A549 (cell line): ENCODE measurements at regions not wholly inside any gene's neighbourhood (a gene's known extent, or its start where the extent isn't known, plus 50 kb on each side); places are given as distances from the start of the nearest gene placed in this dataset.

Experiments used
- ATAC-seq, 2 experiments: fragments of 200-7000 bp in 1 of 2; fragments of >200 bp in 1 of 2; cut with Nextera tagmentation in 1 of 2; cut with Tn5 transposase in 1 of 2; 3 replicates each; pipeline versions ENCODE4 v1.8.0 to v1.9.1; 2018 to 2020; ENCODE audit warnings: mild to moderate bottlenecking in 1 of 2, moderate library complexity in 1 of 2
- CTCF ChIA-PET: fragments of 300-600 bp; sonication (Branson Sonifier 250); formaldehyde crosslinking; extraction: SDS; loops from one replicate; lab custom pipeline; 2021; ENCODE audit warnings: antibody characterized with exemption, inconsistent platforms; lab: Yijun Ruan, JAX
- POLR2A ChIA-PET: fragments of 350-600 bp; formaldehyde crosslinking; extraction: SDS; loops from one replicate; lab custom pipeline; 2021; ENCODE audit warnings: antibody characterized with exemption, inconsistent platforms; lab: Yijun Ruan, JAX
- DNase-seq, 2 experiments: peaks; one replicate each; pipeline versions ENCODE4 v3.0.0 to v3.0.0-alpha.2; 2011 to 2016; ENCODE audit warnings: low read depth in 1 of 2, low spot score in 1 of 2
- FAIRE-seq: peaks from 2 replicates; lab custom pipeline; 2011; peaks lifted over from hg19 to GRCh38; lab: Jason Lieb, UNC
- H3K27ac ChIP-seq, 2 experiments: fragments of >200 bp; sonication (Bioruptor Twin); formaldehyde crosslinking; 3 replicates each; pipeline ENCODE4 v1.5.1; 2016 to 2017
- H3K4me1 ChIP-seq: fragments of >200 bp; sonication (Bioruptor Twin); formaldehyde crosslinking; 3 replicates; pipeline ENCODE4 v1.6.1; 2016
- H3K4me2 ChIP-seq: fragments of >200 bp; sonication (Bioruptor Twin); formaldehyde crosslinking; 3 replicates; pipeline ENCODE4 v1.6.1; 2016
- H3K4me3 ChIP-seq: fragments of >200 bp; sonication (Bioruptor Twin); formaldehyde crosslinking; 3 replicates; pipeline ENCODE4 v1.5.1; 2016
- H3K9me3 ChIP-seq: fragments of >200 bp; sonication (Bioruptor Twin); formaldehyde crosslinking; 3 replicates; pipeline ENCODE4 v1.6.1; 2016
- BHLHE40 ChIP-seq: IDR thresholded peaks from 2 replicates; pipeline ENCODE4 v1.6.1; 2012; ENCODE audit warnings: low read depth, low read length, inconsistent platforms
- CBX8 ChIP-seq: fragments of 200-600 bp; sonication (generic); IDR thresholded peaks from 2 replicates; pipeline ENCODE4 v1.6.1; 2016
- CEBPB ChIP-seq, 2 experiments: fragments of >200 bp in 1 of 2; sonication (Bioruptor Twin) in 1 of 2; formaldehyde crosslinking in 1 of 2; IDR thresholded peaks; 2 replicates each; pipeline ENCODE4 v1.6.1; 2012 to 2016
- EHMT2 ChIP-seq: fragments of 200-600 bp; sonication (generic); IDR thresholded peaks from 2 replicates; pipeline ENCODE4 v1.6.1; 2016; ENCODE audit warnings: antibody characterized with exemption, low read depth, mild to moderate bottlenecking, moderate library complexity
- EP300 ChIP-seq, 2 experiments: fragments of >200 bp; sonication (Bioruptor Twin); formaldehyde crosslinking; IDR thresholded peaks; 2 replicates in 1 of 2; 3 replicates in 1 of 2; pipeline ENCODE4 v1.6.1; 2016 to 2017
- FOXS1 ChIP-seq: fragments of 250-450 bp; sonication (Bioruptor Pico); IDR thresholded peaks from 2 replicates; pipeline ENCODE4 v1.5.0; 2020; ENCODE audit warnings: mild to moderate bottlenecking, moderate library complexity
- GATA3 ChIP-seq: IDR thresholded peaks from 2 replicates; pipeline ENCODE4 v1.6.1; 2012; ENCODE audit warnings: borderline replicate concordance
- HOXA7 ChIP-seq: fragments of 250-450 bp; sonication (Bioruptor Pico); IDR thresholded peaks from 2 replicates; pipeline ENCODE4 v1.5.0; 2020; ENCODE audit warnings: mild to moderate bottlenecking, moderate library complexity
- JUNB ChIP-seq: fragments of >200 bp; sonication (Bioruptor Twin); formaldehyde crosslinking; IDR thresholded peaks from 2 replicates; pipeline ENCODE4 v1.6.1; 2016
- KDM1A ChIP-seq: fragments of 200-600 bp; sonication (generic); IDR thresholded peaks from 2 replicates; pipeline ENCODE4 v1.6.1; 2016; ENCODE audit warnings: low read depth, mild to moderate bottlenecking
- MAFK ChIP-seq: fragments of 450-650 bp; IDR thresholded peaks from 2 replicates; pipeline ENCODE4 v1.6.1; 2014; ENCODE audit not compliant: partially characterized antibody
- RARB ChIP-seq: fragments of 250-450 bp; sonication (Bioruptor Pico); IDR thresholded peaks from 2 replicates; pipeline ENCODE4 v1.8.0; 2021; ENCODE audit warnings: mild to moderate bottlenecking, moderate library complexity
- RFX5 ChIP-seq: fragments of 450-650 bp; IDR thresholded peaks from 2 replicates; pipeline ENCODE4 v1.7.1; 2014; ENCODE audit warnings: antibody characterized with exemption, mild to moderate bottlenecking, moderate library complexity
- RNF2 ChIP-seq: fragments of 200-600 bp; sonication (generic); IDR thresholded peaks from 2 replicates; pipeline ENCODE4 v1.6.1; 2016; ENCODE audit warnings: low read depth, mild to moderate bottlenecking, antibody characterized with exemption, moderate library complexity, borderline replicate concordance
- SMC3 ChIP-seq: fragments of >200 bp; sonication (Bioruptor Twin); formaldehyde crosslinking; IDR thresholded peaks from 3 replicates; pipeline ENCODE4 v1.6.1; 2018; ENCODE audit warnings: inconsistent platforms
- TP53 ChIP-seq: fragments of 250-450 bp; sonication (Bioruptor Pico); IDR thresholded peaks from 2 replicates; pipeline ENCODE4 v1.5.0; 2021; ENCODE audit warnings: mild to moderate bottlenecking, moderate library complexity
- ZC3H11A ChIP-seq: fragments of 450-650 bp; IDR thresholded peaks from 2 replicates; pipeline ENCODE4 v1.6.1; 2014; ENCODE audit warnings: antibody characterized with exemption, mild to moderate bottlenecking
- WGBS: methylation state at CpG from one replicate; pipeline ENCODE4 v1.1.6; 2017; ENCODE audit errors: missing lambda C conversion rate; 5-methylcytosine and 5-hydroxymethylcytosine counted together
- TF ChIP-seq, protein P1 (sequence below): fragments of >200 bp; sonication (Bioruptor Twin); formaldehyde crosslinking; IDR thresholded peaks from 3 replicates; pipeline ENCODE4 v1.5.1; 2016
- TF ChIP-seq, protein P2 (sequence below): fragments of 150-350 bp; IDR thresholded peaks from 2 replicates; pipeline ENCODE4 v1.6.1; 2014; ENCODE audit warnings: low read depth, mild to moderate bottlenecking, low read length

DNA sequence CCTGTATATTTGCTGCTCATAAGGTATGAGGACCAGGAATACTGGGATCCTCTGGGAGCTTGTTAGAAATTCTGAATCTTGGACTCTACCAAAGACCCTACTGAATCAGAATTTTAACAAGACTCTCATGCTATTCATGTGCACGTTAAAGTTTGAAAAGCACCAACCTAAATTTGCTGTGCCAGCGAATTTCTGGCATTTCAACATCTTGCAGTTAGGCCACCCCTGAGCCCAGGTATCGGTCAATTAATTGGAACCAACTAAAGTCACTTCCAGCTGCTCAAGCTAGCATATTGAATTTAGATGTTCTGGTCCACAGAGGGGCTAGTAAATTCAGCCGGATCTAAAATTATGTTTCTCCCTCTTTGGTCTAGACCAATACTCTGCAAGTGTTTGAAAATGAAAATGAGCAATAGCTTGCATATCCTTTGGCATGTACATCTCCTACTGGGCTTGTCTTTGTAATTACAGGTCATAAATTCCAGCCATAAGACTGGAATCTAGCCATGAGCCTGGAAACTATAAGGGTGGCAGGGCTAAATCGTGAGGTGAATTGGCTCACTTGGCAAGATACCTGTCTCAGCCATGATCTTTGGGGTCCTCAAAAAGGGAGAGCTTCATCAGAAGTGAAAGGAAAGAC lies 72.4 kb downstream of the SKA1 start:
- no peak overlapping the region for H3K4me2 ChIP-seq
- no peak overlapping the region for H3K4me3 ChIP-seq
- ATAC-seq (no peak), DNase-seq (no peak), FAIRE-seq (no peak)
- H3K27ac ChIP-seq, result no peak overlapping the region
- WGBS, result 10% methylated on average over 5 of the region's 5 CpGs
- H3K4me1 ChIP-seq, result no peaks in the 10 kb centered on the region
- CTCF ChIA-PET, result no interaction called here
- TF ChIP-seq GATA3 (no peak), MAFK (peak; percentile 63)
- H3K9me3 ChIP-seq, result no peaks in the 10 kb centered on the region
- POLR2A ChIA-PET, result no interaction called here

DNA sequence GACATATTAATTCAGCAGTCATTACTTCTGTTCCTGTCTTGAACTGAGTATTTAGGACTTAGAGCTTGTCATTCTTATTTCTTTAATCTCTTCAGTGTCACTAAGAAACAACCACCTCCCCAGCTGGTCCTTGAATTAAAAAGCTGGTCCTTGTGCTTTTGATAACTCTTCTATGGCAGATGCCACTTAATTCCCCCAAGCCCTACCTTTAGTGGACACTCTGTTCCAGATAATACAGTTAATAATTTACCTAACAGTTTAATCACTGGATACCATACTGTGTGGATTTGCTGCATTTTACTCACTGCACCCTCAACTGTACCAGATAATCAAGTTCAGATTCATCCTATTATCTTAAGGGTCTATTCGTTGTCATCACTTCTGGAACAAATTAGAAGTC lies 73.1 kb downstream of the SKA1 start:
- ChIA-PET CTCF (no interaction called here), POLR2A (no interaction called here)

DNA sequence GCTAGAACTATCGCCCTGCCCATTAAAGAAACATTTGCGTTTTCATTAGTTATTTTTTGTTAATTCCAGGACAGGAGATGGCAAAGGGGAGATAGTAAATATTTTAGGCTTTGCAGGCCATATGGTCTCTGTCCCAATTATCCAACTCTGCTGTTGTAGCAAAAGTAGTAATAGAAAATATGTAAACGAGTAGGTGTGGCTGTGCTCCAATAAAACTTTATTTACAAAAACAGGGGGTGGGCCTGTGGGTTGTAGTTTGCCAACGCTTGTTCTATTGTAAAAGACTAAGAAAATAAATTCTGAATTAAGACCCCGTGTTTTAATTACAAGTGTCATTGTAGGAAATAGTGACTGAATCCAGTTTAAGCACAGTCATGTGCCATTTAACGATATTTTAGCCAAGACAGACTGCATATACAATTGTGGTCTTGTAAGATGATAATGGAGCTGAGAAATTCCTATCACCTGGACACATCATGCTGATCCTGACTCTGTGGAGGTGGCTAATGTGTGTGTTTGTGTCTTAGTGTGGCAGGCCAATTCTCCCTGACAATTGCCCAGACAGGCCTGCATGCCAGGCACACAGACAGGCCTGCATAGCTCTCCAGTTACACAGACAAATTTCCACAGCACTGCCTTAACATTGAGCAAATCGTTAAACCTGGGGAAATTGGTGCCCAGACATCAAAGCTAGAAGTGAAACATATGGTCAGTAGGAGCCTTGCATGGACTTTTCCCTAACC lies 76.4 kb downstream of the SKA1 start:
- no peak for DNase-seq
- Histone ChIP-seq H3K4me2 (no peak overlapping the region), H3K4me3 (no peak overlapping the region), H3K27ac (no peak overlapping the region), H3K4me1 (no peaks in the 10 kb centered on the region), H3K9me3 (no peaks in the 10 kb centered on the region)
- ChIA-PET POLR2A (no interaction called here), CTCF (no interaction called here)
- no peak for FAIRE-seq
- WGBS, result 36% methylated on average over 7 of the region's 7 CpGs
- TF ChIP-seq JUNB (no peak), SMC3 (no peak), TP53 (CRISPR knock-in tag) (no peak), CBX8 (no peak)
- no peak for ATAC-seq

More for the DNA sequence above, 73.1 kb downstream of the SKA1 start:
- Histone ChIP-seq H3K4me3 (no peak overlapping the region), H3K27ac (no peak overlapping the region), H3K4me1 (no peaks in the 10 kb centered on the region), H3K4me2 (no peak overlapping the region), H3K9me3 (no peaks in the 10 kb centered on the region)
- ATAC-seq, result no peak
- TF ChIP-seq HOXA7 (no peak), RNF2 (no peak), RFX5 (no peak)
- DNase-seq, result no peak
- 0% methylated on average over 1 of the region's 1 CpG for WGBS
- no peak for FAIRE-seq

DNA sequence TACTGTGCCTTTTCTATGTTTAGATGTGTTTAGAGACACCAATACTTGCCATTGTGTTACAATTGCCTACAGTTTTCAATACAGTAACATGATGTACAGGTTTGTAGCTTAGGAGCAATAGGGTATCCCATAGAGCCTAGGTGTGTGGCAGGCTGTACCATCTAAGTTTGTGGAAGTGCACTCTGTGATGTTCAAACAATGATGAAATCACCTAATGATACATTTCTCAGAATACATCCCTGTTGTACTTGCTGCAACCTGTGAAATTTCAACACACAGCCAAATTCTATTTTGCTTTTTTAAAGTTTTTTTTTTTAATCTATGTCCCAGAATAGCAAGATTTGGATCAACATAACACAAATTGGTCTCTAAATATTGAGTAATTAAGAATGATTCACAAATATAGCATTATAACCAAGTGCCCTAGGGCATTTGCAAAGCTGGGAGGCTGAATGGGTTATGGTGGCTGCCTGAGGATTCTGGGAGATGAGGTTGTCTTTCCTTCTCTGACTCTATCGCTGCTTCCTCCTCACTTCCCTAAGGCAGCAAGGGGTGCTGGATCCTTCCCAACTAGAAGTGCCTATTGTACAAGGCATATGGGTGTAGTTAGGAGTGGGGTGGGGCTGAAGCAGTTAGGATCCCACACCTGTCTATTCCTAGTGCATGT lies 78.3 kb downstream of the SKA1 start:
- WGBS, result 13% methylated on average over 1 of the region's 1 CpG
- no peak overlapping the region for H3K27ac ChIP-seq
- ChIA-PET CTCF (interaction anchor here (1.2 kb wide), 1 partner anchor 25 kb away, joined by 3 read pairs; no protein-coding TSS in a partner anchor), POLR2A (no interaction called here)
- TF ChIP-seq EHMT2, result no peak
- no peak for TF ChIP-seq FOXS1 (CRISPR knock-in tag)
- no peak for TF ChIP-seq RARB (CRISPR knock-in tag)
- TF ChIP-seq ZC3H11A, result no peak
- no peak for FAIRE-seq
- no peak overlapping the region for H3K4me2 ChIP-seq
- no peak for ATAC-seq
- no peak overlapping the region for H3K4me3 ChIP-seq
- DNase-seq, result no peak
- no peaks in the 10 kb centered on the region for H3K4me1 ChIP-seq
- no peaks in the 10 kb centered on the region for H3K9me3 ChIP-seq

DNA sequence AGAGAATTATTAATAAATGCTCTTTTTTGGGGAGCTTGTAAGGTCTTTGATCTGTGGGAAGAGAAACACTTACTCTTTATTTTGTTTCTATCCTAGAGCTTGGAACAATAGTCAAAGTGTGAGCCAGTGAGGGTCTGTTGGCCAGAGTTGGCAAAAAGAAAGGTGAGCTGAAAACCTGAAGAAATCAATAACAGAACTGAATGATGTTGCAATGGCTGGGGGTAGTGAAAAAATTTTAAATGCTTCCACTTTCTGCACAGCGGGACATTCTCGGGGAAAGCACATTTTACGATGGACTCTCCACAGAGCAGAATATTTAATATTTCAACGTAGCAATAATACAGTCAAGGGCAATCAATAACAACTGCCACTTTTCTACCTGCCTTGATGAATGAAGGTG lies 78.9 kb downstream of the SKA1 start:
- H3K27ac ChIP-seq, result no peak overlapping the region
- no peaks in the 10 kb centered on the region for H3K9me3 ChIP-seq
- ChIA-PET CTCF (no interaction called here), POLR2A (no interaction called here)
- H3K4me1 ChIP-seq, result no peaks in the 10 kb centered on the region
- FAIRE-seq (no peak), DNase-seq (no peak), ATAC-seq (no peak)
- H3K4me3 ChIP-seq, result no peak overlapping the region
- no peak for TF ChIP-seq GATA3
- TF ChIP-seq, protein P1, sequence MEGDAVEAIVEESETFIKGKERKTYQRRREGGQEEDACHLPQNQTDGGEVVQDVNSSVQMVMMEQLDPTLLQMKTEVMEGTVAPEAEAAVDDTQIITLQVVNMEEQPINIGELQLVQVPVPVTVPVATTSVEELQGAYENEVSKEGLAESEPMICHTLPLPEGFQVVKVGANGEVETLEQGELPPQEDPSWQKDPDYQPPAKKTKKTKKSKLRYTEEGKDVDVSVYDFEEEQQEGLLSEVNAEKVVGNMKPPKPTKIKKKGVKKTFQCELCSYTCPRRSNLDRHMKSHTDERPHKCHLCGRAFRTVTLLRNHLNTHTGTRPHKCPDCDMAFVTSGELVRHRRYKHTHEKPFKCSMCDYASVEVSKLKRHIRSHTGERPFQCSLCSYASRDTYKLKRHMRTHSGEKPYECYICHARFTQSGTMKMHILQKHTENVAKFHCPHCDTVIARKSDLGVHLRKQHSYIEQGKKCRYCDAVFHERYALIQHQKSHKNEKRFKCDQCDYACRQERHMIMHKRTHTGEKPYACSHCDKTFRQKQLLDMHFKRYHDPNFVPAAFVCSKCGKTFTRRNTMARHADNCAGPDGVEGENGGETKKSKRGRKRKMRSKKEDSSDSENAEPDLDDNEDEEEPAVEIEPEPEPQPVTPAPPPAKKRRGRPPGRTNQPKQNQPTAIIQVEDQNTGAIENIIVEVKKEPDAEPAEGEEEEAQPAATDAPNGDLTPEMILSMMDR, result no peak
- no peak for TF ChIP-seq EP300 (IDR thresholded peaks at IDR 0.05)
- TF ChIP-seq CEBPB (IDR thresholded peaks at IDR 0.05), result no peak
- TF ChIP-seq, protein P2, sequence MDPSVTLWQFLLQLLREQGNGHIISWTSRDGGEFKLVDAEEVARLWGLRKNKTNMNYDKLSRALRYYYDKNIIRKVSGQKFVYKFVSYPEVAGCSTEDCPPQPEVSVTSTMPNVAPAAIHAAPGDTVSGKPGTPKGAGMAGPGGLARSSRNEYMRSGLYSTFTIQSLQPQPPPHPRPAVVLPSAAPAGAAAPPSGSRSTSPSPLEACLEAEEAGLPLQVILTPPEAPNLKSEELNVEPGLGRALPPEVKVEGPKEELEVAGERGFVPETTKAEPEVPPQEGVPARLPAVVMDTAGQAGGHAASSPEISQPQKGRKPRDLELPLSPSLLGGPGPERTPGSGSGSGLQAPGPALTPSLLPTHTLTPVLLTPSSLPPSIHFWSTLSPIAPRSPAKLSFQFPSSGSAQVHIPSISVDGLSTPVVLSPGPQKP, result no peak
- no peak for TF ChIP-seq HOXA7
- no peak for TF ChIP-seq KDM1A
- no peak for TF ChIP-seq MAFK
- TF ChIP-seq BHLHE40, result no peak
- no peak overlapping the region for H3K4me2 ChIP-seq
- WGBS, result 65% methylated on average over 4 of the region's 4 CpGs
